Kidney (tissue), 13 donors: ENCODE measurements at regions not wholly inside any gene's neighbourhood (a gene's known extent, or its start where the extent isn't known, plus 50 kb on each side); places are given as distances from the start of the nearest gene placed in this dataset.

Source experiments
- DNase-seq, 5 donors: peaks; one replicate each; pipeline ENCODE4 v3.0.0-alpha.2; 2013 to 2020
- FAIRE-seq: peaks from 2 replicates; lab custom pipeline; 2012; peaks lifted over from hg19 to GRCh38; lab: Jason Lieb, UNC
- H3K27ac ChIP-seq, 2 donors: one replicate each; pipeline ENCODE4 v1.7.0; 2013; ENCODE audit warnings: low read depth in 2 of 2, low read length in 2 of 2, inconsistent platforms in 1 of 2
- H3K27me3 ChIP-seq: one replicate; pipeline ENCODE4 v1.7.1; 2013; ENCODE audit warnings: low read length, inconsistent platforms; ENCODE audit not compliant: control insufficient read depth, insufficient read depth
- H3K36me3 ChIP-seq, 3 donors: one replicate each; pipeline versions ENCODE4 v1.7.0 to v1.7.1; 2013; ENCODE audit warnings: low read length in 3 of 3, control low read depth in 1 of 3, inconsistent platforms in 1 of 3; ENCODE audit not compliant: insufficient read depth in 3 of 3, control insufficient read depth in 2 of 3
- H3K4me1 ChIP-seq, 3 donors: one replicate each; pipeline versions ENCODE4 v1.7.0 to v1.7.1; 2013; ENCODE audit warnings: low read length in 3 of 3, inconsistent platforms in 1 of 3, low read depth in 1 of 3; ENCODE audit not compliant: control insufficient read depth in 2 of 3, insufficient read depth in 2 of 3
- H3K4me3 ChIP-seq, 3 donors: one replicate each; pipeline versions ENCODE4 v1.7.0 to v1.8.1; 2013; ENCODE audit warnings: low read length in 3 of 3, control low read depth in 1 of 3, inconsistent platforms in 1 of 3
- H3K9ac ChIP-seq, 3 donors: one replicate each; pipeline versions ENCODE4 v1.7.0 to v1.7.1; 2013; ENCODE audit warnings: low read length in 3 of 3, control low read depth in 1 of 3, inconsistent platforms in 1 of 3
- H3K9me3 ChIP-seq, 3 donors: one replicate each; pipeline versions ENCODE4 v1.7.0 to v1.7.1; 2013; ENCODE audit warnings: low read length in 3 of 3, control low read depth in 1 of 3, inconsistent platforms in 1 of 3; ENCODE audit not compliant: control insufficient read depth in 2 of 3, insufficient read depth in 1 of 3
- intact Hi-C: fragments of 100-400 bp; cut with DNase I; formaldehyde crosslinking; loops from one replicate; pipeline ENCODE4 v1.11.1; 2022
- TF ChIP-seq, protein P1 (sequence below): IDR thresholded peaks from 3 replicates; pipeline ENCODE4 v1.5.1; 2012; ENCODE audit warnings: mild to moderate bottlenecking, moderate library complexity, borderline replicate concordance; ENCODE audit not compliant: insufficient read depth; ENCODE audit errors: extremely low read depth
- donor health status: control.
- donor health status: control.
- donor health status: control.
- donor health status: control.
- donor health status: control.
- donor health status: DM: yes; HTN: yes; CAD: no.
- donor health status: Normal renal cell carcinoma (clear cell type).

DNA sequence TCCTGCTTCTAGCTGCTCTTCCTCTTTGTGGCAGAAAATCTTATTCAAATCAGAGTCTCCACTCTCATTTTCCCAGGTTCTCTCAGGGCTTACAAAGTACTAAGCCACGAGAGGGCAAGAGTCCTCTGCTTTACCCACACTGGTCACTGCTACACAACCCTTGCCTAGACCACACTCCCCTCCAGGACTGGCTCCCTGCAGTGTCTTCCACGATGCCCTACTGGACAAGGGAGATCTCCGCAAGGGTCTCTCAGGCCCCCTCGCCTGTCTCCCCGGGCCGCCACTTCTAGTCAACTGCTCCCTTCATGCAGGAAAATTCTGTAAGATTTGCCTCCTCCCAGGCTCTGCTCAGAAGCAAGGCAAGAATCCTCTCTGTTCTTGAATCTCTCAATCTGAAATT is 319.6 kb downstream of the RRAGC start:
- no peak overlapping the region for H3K27ac ChIP-seq
- DNase-seq (no peak), FAIRE-seq (no peak)
- no peaks in the 10 kb centered on the region for H3K27me3 ChIP-seq
- H3K9ac ChIP-seq, result no peak overlapping the region
- intact Hi-C loops, result no loop called here
- no peak overlapping the region for H3K4me3 ChIP-seq
- H3K9me3 ChIP-seq, result no peaks in the 10 kb centered on the region
- TF ChIP-seq, protein P1, sequence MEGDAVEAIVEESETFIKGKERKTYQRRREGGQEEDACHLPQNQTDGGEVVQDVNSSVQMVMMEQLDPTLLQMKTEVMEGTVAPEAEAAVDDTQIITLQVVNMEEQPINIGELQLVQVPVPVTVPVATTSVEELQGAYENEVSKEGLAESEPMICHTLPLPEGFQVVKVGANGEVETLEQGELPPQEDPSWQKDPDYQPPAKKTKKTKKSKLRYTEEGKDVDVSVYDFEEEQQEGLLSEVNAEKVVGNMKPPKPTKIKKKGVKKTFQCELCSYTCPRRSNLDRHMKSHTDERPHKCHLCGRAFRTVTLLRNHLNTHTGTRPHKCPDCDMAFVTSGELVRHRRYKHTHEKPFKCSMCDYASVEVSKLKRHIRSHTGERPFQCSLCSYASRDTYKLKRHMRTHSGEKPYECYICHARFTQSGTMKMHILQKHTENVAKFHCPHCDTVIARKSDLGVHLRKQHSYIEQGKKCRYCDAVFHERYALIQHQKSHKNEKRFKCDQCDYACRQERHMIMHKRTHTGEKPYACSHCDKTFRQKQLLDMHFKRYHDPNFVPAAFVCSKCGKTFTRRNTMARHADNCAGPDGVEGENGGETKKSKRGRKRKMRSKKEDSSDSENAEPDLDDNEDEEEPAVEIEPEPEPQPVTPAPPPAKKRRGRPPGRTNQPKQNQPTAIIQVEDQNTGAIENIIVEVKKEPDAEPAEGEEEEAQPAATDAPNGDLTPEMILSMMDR, result no peak
- H3K4me1 ChIP-seq, result no peaks in the 10 kb centered on the region
- no peaks in the 10 kb centered on the region for H3K36me3 ChIP-seq

DNA sequence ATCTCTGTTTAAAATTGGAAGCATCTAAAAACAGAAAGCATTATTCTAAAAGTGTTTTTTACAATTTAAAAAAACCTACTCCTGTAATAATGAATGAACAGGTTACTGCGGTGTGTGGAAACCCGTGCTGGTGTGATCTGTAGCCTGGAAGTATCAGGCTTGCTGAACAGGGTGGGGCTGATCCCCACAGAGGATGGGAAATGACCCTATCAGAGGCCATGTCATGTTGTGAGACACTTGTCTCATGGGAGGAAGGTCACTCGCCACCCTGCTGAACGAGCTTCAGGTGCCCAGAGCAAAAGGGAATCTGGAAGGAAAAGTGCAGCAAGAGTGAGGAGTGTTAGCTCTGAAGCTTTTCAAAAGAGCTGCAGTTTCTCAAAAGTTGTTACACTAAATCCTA is 320.7 kb downstream of the RRAGC start:
- intact Hi-C loops, result no loop called here
- Histone ChIP-seq H3K9ac (no peak overlapping the region), H3K4me1 (no peaks in the 10 kb centered on the region), H3K4me3 (no peak overlapping the region), H3K27me3 (no peaks in the 10 kb centered on the region), H3K9me3 (no peaks in the 10 kb centered on the region), H3K36me3 (no peaks in the 10 kb centered on the region), H3K27ac (no peak overlapping the region)
- TF ChIP-seq, protein P1, result no peak
- DNase-seq, result no peak
- FAIRE-seq, result no peak

DNA sequence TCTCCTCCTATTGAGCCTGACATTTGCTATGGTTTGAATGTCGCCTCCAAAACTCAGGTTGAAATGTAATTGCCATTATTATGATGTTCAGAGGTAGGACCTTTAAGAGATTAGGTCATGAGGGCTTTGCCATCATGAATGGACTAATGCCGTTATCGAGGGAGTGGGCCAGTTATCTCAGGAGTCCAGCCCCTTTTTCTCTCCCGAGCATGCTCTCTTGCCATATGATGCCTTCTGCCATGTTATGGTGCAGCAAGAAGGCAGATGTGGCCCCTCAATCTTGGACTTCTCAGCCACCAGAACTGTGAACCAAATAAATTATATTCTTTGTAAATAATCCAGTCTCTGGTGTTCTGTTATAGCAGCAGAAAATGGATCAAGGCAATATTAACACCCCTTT is 323.5 kb downstream of the RRAGC start:
- Histone ChIP-seq H3K4me3 (no peak overlapping the region), H3K9ac (no peak overlapping the region), H3K9me3 (no peaks in the 10 kb centered on the region), H3K27me3 (no peaks in the 10 kb centered on the region), H3K36me3 (no peaks in the 10 kb centered on the region), H3K4me1 (no peaks in the 10 kb centered on the region), H3K27ac (no peak overlapping the region)
- TF ChIP-seq, protein P1, result no peak
- DNase-seq (no peak), FAIRE-seq (no peak)
- intact Hi-C loops, result no loop called here

DNA sequence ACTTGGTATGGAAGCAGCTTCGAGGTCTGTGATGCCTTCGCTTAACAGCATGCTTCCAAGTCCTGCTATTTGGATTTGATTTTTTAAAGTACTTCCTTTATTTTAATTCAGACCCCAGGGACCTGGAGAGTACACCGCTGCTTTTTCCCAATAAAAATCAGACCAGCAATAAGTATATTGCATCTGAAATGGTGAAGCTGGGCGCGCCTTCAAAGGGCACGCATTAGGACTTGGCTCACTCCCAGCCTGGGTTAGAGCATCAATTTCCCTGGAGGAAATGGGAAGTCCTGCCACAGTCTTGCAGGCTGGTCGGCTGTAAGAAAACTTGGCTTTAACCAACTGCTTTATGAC is 325.1 kb downstream of the RRAGC start:
- FAIRE-seq, result no peak
- no peaks in the 10 kb centered on the region for H3K9me3 ChIP-seq

More for the DNA sequence above, 325.1 kb downstream of the RRAGC start:
- TF ChIP-seq, protein P1, result no peak
- intact Hi-C loops, result no loop called here
- H3K36me3 ChIP-seq, result no peaks in the 10 kb centered on the region
- no peak overlapping the region for H3K27ac ChIP-seq
- H3K4me3 ChIP-seq, result no peak overlapping the region
- H3K9ac ChIP-seq, result no peak overlapping the region
- no peaks in the 10 kb centered on the region for H3K4me1 ChIP-seq
- DNase-seq, result no peak
- no peaks in the 10 kb centered on the region for H3K27me3 ChIP-seq
